Activated naive CD8-positive, alpha-beta T cell treated with anti-CD3 and anti-CD28 coated beads, Interleukin-2, amount 50 U/mL, for 24 hours (primary cell): ENCODE measurements at regions not wholly inside any gene's neighbourhood (a gene's known extent, or its start where the extent isn't known, plus 50 kb on each side); places are given as distances from the start of the nearest gene placed in this dataset.

Source experiments
- ATAC-seq: fragments of 150-1000 bp; cut with Tn5 transposase; one replicate; pipeline ENCODE4 v1.10.0; 2021
- DNase-seq: peaks from one replicate; pipeline ENCODE4 v3.0.0; 2021
- H3K27ac Mint-ChIP-seq: one replicate; pipeline ENCODE4 v1.8.0; 2021; ENCODE audit warnings: mild to moderate bottlenecking, mixed read lengths
- H3K27me3 Mint-ChIP-seq: one replicate; pipeline ENCODE4 v1.8.0; 2021; ENCODE audit warnings: mixed read lengths
- H3K36me3 Mint-ChIP-seq: one replicate; pipeline ENCODE4 v1.8.0; 2021; ENCODE audit warnings: low read depth, mixed read lengths
- H3K4me1 Mint-ChIP-seq: one replicate; pipeline ENCODE4 v1.8.0; 2021; ENCODE audit warnings: mixed read lengths
- H3K4me3 Mint-ChIP-seq: one replicate; pipeline ENCODE4 v1.8.0; 2021; ENCODE audit warnings: mild to moderate bottlenecking, moderate library complexity, mixed read lengths
- H3K9me3 Mint-ChIP-seq: one replicate; pipeline ENCODE4 v1.8.0; 2021; ENCODE audit warnings: mixed read lengths

DNA sequence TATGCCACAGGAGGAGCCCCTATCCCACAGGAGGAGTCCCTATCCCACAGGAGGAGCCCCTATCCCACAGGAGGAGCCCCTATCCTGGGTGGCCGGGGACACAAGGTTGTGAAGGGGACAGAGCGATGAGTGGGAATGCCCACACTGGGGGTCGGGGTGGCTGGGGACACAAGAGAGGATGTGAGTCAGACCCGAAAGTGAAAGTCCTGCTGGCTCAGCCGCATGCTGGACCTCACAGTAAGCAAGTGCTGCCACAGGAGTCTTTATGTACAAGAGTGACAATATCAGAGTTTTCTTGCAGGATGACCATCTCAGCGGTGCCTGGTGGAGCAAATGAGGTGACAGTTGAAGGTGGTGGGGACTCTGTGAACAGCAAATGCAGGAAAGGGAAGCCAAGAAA lies 93.7 kb downstream of the PSMB1 start:
- H3K4me3 Mint-ChIP-seq = no peak overlapping the region
- no peaks in the 10 kb centered on the region for H3K36me3 Mint-ChIP-seq
- DNase-seq = peak; percentile 48
- H3K9me3 Mint-ChIP-seq = no peaks in the 10 kb centered on the region
- H3K27me3 Mint-ChIP-seq = peaks cover 7% of the 10 kb centered on the region
- H3K27ac Mint-ChIP-seq = no peak overlapping the region
- ATAC-seq = peak; percentile 74
- peaks cover 33% of the 10 kb centered on the region for H3K4me1 Mint-ChIP-seq

GRCh38 chr6:170456886-170457698 lies 96.0 kb downstream of the PSMB1 start:
- Mint-ChIP-seq H3K36me3 (no peaks in the 10 kb centered on the region), H3K27ac (no peak overlapping the region), H3K4me3 (no peak overlapping the region), H3K4me1 (peaks cover 28% of the 10 kb centered on the region), H3K27me3 (peaks cover 7% of the 10 kb centered on the region), H3K9me3 (peaks cover 5% of the 10 kb centered on the region)
- DNase-seq (no peak), ATAC-seq (no peak)
